Spleen (tissue), 11 donors: ENCODE measurements at regions not wholly inside any gene's neighbourhood (a gene's known extent, or its start where the extent isn't known, plus 50 kb on each side); places are given as distances from the start of the nearest gene placed in this dataset.

ENCODE experiments used
- DNase-seq: peaks from one replicate; pipeline ENCODE4 v3.0.0-alpha.2; 2020
- H3K27ac ChIP-seq, 8 donors: fragments of 200-600 bp; sonication (generic) in 7 of 8; 1 replicate in 4 of 8; 2 replicates in 4 of 8; pipeline versions ENCODE4 v1.5.0 to v1.8.0; 2016 to 2021; ENCODE audit warnings: inconsistent platforms in 4 of 8, mild to moderate bottlenecking in 4 of 8, moderate library complexity in 1 of 8
- H3K27me3 ChIP-seq, 7 donors: fragments of 200-600 bp; sonication (generic) in 6 of 7; replicated peaks in 1 of 7; 1 replicate in 4 of 7; 2 replicates in 3 of 7; pipeline versions ENCODE4 v1.5.0 to v1.8.0; 2016 to 2021; ENCODE audit warnings: inconsistent platforms in 3 of 7, mild to moderate bottlenecking in 1 of 7
- H3K36me3 ChIP-seq, 6 donors: fragments of 200-600 bp; sonication (generic) in 5 of 6; 1 replicate in 4 of 6; 2 replicates in 2 of 6; pipeline versions ENCODE4 v1.5.0 to v1.8.0; 2016 to 2021; ENCODE audit warnings: inconsistent platforms in 2 of 6
- H3K4me1 ChIP-seq, 6 donors: fragments of 200-600 bp; sonication (generic) in 5 of 6; 1 replicate in 3 of 6; 2 replicates in 3 of 6; pipeline versions ENCODE4 v1.5.0 to v1.8.0; 2016 to 2021; ENCODE audit warnings: inconsistent platforms in 3 of 6
- H3K4me3 ChIP-seq, 8 donors: fragments of 200-600 bp; sonication (generic) in 7 of 8; 1 replicate in 4 of 8; 2 replicates in 4 of 8; pipeline versions ENCODE4 v1.5.0 to v1.8.0; 2016 to 2021; ENCODE audit warnings: inconsistent platforms in 4 of 8, mild to moderate bottlenecking in 4 of 8, moderate library complexity in 2 of 8
- H3K9me3 ChIP-seq, 8 donors: fragments of 200-600 bp; sonication (generic) in 7 of 8; 1 replicate in 4 of 8; 2 replicates in 4 of 8; pipeline versions ENCODE4 v1.5.0 to v1.8.0; 2016 to 2021; ENCODE audit warnings: inconsistent platforms in 4 of 8
- POLR2A ChIP-seq, 3 donors: fragments of 450-650 bp; IDR thresholded peaks; one replicate each; pipeline ENCODE4 v1.5.1; 2017; ENCODE audit warnings: antibody characterized with exemption in 3 of 3, mild to moderate bottlenecking in 1 of 3
- POLR2AphosphoS5 ChIP-seq, 3 donors: sonication (generic); formaldehyde crosslinking; IDR thresholded peaks; one replicate each; pipeline ENCODE4 v1.5.1; 2017; ENCODE audit warnings: antibody characterized with exemption in 3 of 3
- WGBS, 5 donors: extraction: QIAGEN DNeasy Blood & Tissue Kit in 3 of 5; methylation state at CpG; one replicate each; pipeline versions ENCODE4 v1.1.5 to v1.1.7; 2013 to 2018; 5-methylcytosine and 5-hydroxymethylcytosine counted together
- intact Hi-C: fragments of 100-400 bp; cut with DNase I; formaldehyde crosslinking; loops from one replicate; pipeline ENCODE4 v1.15.0; 2023; ENCODE audit warnings: low total_unique reads
- TF ChIP-seq, protein P1 (sequence below), 11 experiments: fragments of 200-600 bp in 7 of 11; fragments of 450-650 bp in 4 of 11; sonication (generic) in 4 of 11; IDR thresholded peaks in 8 of 11; conservative IDR thresholded peaks in 3 of 11; 1 replicate in 7 of 11; 2 replicates in 4 of 11; pipeline versions ENCODE4 v1.4.0 to v1.8.0; 2016 to 2021; ENCODE audit warnings: antibody characterized with exemption in 11 of 11, inconsistent platforms in 4 of 11, mild to moderate bottlenecking in 1 of 11
- donor health status: healthy with polysubstance abuse.
- donor health status: DM: no; HTN: no; CAD: no; lungs with moderate emphysema.
- donor health status: DM: no; HTN: no; CAD: no.
- donor health status: Bipolar disorder and iron deficiency.
- donor health status: healthy.
- donor health status: DM: no; HTN: no; CAD: no.
- donor health status: DM: yes; HTN: yes; CAD: no.

DNA sequence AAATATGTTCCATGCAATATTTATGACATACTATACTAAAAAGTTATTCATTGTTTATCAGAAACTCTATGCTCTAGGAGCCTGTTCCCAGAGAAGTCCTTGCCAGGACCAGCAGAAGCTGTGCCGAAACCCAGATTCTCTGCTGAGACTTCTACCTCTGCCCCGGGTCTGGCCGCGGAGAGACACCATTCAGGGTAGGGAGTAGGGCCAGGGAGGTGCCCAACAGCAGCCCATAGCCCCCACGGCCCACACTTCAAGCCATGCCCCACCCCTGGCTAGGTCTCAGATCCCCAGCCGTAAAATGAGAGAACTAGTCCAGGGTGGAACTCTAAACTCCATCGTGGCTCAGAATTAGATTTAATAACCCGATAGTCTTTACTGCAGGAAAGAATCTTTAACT lies 102.9 kb downstream of the ZFP36L2 start:
- DNase-seq = no peak
- H3K27ac ChIP-seq = no peak overlapping the region
- TF ChIP-seq, protein P1, sequence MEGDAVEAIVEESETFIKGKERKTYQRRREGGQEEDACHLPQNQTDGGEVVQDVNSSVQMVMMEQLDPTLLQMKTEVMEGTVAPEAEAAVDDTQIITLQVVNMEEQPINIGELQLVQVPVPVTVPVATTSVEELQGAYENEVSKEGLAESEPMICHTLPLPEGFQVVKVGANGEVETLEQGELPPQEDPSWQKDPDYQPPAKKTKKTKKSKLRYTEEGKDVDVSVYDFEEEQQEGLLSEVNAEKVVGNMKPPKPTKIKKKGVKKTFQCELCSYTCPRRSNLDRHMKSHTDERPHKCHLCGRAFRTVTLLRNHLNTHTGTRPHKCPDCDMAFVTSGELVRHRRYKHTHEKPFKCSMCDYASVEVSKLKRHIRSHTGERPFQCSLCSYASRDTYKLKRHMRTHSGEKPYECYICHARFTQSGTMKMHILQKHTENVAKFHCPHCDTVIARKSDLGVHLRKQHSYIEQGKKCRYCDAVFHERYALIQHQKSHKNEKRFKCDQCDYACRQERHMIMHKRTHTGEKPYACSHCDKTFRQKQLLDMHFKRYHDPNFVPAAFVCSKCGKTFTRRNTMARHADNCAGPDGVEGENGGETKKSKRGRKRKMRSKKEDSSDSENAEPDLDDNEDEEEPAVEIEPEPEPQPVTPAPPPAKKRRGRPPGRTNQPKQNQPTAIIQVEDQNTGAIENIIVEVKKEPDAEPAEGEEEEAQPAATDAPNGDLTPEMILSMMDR (IDR thresholded peaks at IDR 0.05 in 8 of 11, conservative IDR thresholded peaks at IDR 0.05 in 3 of 11) = no peak
- no peak for TF ChIP-seq POLR2A (IDR thresholded peaks at IDR 0.05)
- TF ChIP-seq POLR2AphosphoS5 (IDR thresholded peaks at IDR 0.05) = no peak

DNA sequence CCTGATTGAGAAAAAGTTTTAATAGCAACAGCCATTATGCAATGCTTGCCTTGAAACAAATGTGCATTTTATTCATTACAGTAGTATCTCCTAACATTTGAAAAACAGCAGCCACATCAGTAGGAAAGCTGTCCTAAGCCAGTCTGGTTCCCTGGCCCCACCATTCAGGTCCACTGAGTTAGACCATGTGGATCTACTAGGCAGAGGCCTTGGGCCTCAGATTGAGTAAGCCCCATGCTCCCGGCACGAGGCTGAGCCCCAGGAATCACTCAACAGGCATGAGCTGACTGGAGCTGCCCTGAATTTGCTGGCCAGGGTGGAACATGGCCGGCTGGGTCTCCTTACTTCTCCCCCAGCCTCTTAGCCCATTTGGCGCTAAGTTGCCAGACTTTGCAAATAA lies 103.4 kb downstream of the ZFP36L2 start:
- Histone ChIP-seq H3K27me3 (no peaks in the 10 kb centered on the region), H3K9me3 (peaks cover 0 to 20% (median 0%) of the 10 kb centered on the region in 8 donors), H3K4me1 (peaks cover 10 to 63% (median 25%) of the 10 kb centered on the region in 6 donors), H3K36me3 (no peaks in the 10 kb centered on the region), H3K27ac (no peak overlapping the region), H3K4me3 (no peak overlapping the region)
- intact Hi-C loops = loop anchor here (10.0 kb wide), 1 partner anchor 362 kb away; no protein-coding TSS in a partner anchor
- no peak for DNase-seq
- WGBS, 5 donors = 81 to 91% (median 83%) methylated on average over 4 of the region's 4 CpGs
- TF ChIP-seq POLR2A (IDR thresholded peaks at IDR 0.05) (no peak), POLR2AphosphoS5 (IDR thresholded peaks at IDR 0.05) (no peak)
- TF ChIP-seq, protein P1 (IDR thresholded peaks at IDR 0.05 in 8 of 11, conservative IDR thresholded peaks at IDR 0.05 in 3 of 11) = no peak

More for the DNA sequence above, 102.9 kb downstream of the ZFP36L2 start:
- Histone ChIP-seq H3K4me3 (no peak overlapping the region), H3K27me3 (no peaks in the 10 kb centered on the region), H3K9me3 (peaks cover 0 to 18% (median 0%) of the 10 kb centered on the region in 8 donors), H3K4me1 (peaks cover 15 to 67% (median 29%) of the 10 kb centered on the region in 6 donors), H3K36me3 (no peaks in the 10 kb centered on the region)
- intact Hi-C loops = loop anchor here (10.0 kb wide), 1 partner anchor 361 kb away; no protein-coding TSS in a partner anchor
- WGBS, 5 donors = 74 to 80% (median 78%) methylated on average over 8 of the region's 8 CpGs

DNA sequence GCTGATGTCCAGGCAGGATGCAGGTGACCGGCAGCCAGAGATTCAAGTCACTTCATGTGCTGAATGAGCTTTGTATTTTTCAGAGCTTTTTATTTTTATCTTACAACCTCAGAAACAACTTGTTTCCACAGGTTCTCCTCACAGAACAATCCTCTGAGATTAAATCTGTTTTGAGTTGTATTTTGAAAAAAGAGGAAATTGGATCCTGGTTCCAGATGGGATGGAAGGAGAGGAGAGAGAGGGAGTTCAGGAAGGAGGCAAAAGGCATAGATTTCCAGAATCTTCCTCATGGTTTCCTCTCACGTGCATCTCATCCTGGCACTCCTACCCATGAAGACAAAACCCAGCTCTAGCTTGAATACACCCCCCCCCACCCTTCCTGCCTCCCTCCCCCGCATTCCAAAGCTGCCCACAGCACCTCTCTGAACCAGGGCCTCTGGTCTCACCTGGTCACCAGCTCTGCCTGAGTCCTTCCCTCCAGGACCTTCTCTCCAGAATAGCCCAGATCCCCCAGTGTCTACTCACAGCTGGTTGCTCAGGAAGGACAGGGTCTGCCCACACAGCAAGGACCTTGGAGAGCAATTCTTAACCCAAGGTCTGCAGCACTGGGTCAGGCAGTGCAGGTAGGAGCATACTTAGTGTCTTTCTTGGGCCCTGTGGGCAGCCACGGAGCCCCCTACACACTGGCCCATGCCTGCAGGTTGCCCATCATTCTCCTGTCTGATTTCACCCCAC lies 104.7 kb downstream of the ZFP36L2 start:
- H3K9me3 ChIP-seq = peaks cover 0 to 22% (median 0%) of the 10 kb centered on the region in 8 donors
- TF ChIP-seq, protein P1 (IDR thresholded peaks at IDR 0.05 in 8 of 11, conservative IDR thresholded peaks at IDR 0.05 in 3 of 11) = no peak
- TF ChIP-seq POLR2AphosphoS5 (IDR thresholded peaks at IDR 0.05) (no peak), POLR2A (IDR thresholded peaks at IDR 0.05) (no peak)
- no peaks in the 10 kb centered on the region for H3K36me3 ChIP-seq
- no peak for DNase-seq
- WGBS, 5 donors = 71 to 87% (median 80%) methylated on average over 4 of the region's 4 CpGs
- no peak overlapping the region for H3K4me3 ChIP-seq
- no peaks in the 10 kb centered on the region for H3K27me3 ChIP-seq
- peaks cover 2 to 59% (median 13%) of the 10 kb centered on the region in 6 donors for H3K4me1 ChIP-seq
- no peak overlapping the region for H3K27ac ChIP-seq
- intact Hi-C loops = loop anchor here (10.0 kb wide), 1 partner anchor 363 kb away; no protein-coding TSS in a partner anchor

DNA sequence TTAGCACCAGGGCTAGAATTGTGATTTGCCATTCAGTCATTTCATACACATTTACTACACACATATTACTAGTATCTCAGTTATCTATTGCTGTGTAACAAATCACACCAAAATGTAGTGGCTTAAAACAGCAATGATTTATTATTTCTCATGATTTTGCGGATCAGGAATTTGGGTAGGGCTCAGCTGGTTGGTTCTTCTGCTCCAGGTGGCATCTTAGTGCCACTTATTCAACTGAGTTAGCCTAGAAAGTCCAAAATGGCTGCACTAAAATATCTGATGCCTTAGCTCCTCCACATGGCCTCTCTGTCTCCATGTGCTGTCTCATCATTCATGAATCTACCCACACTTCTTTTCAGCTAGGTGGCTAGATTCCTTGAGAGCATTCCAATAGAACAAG lies 107.1 kb downstream of the ZFP36L2 start:
- Histone ChIP-seq H3K27me3 (no peaks in the 10 kb centered on the region), H3K36me3 (no peaks in the 10 kb centered on the region), H3K4me3 (no peak overlapping the region), H3K4me1 (peaks cover 0 to 37% (median 4%) of the 10 kb centered on the region in 6 donors), H3K9me3 (peaks cover 0 to 22% (median 0%) of the 10 kb centered on the region in 8 donors), H3K27ac (no peak overlapping the region)
- 92 to 97% (median 94%) methylated on average over 1 of the region's 1 CpG for WGBS, 5 donors
- no peak for DNase-seq
- no peak for TF ChIP-seq POLR2AphosphoS5 (IDR thresholded peaks at IDR 0.05)
- TF ChIP-seq POLR2A (IDR thresholded peaks at IDR 0.05) = no peak
- TF ChIP-seq, protein P1 (IDR thresholded peaks at IDR 0.05 in 8 of 11, conservative IDR thresholded peaks at IDR 0.05 in 3 of 11) = no peak
- intact Hi-C loops = no loop called here
